BLaER1 treated with 17β-estradiol and CSF1 and Interleukin-3, amounts not matched to agents 10 nM and 100 nM (cell line): ENCODE measurements at regions not wholly inside any gene's neighbourhood (a gene's known extent, or its start where the extent isn't known, plus 50 kb on each side); places are given as distances from the start of the nearest gene placed in this dataset.
"Not testable (repeated sequence)": the region's sequence is repeated elsewhere in the genome, so short reads cannot be mapped to it uniquely, and the experiment has no call there.

Source experiments
- H3K27ac ChIP-seq, 11 experiments: shearing (Covaris generic); formaldehyde crosslinking; 2 replicates each; pipeline ENCODE4 v1.8.1; 2022
- H3K27me3 ChIP-seq, 11 experiments: shearing (Covaris generic); formaldehyde crosslinking; 2 replicates each; pipeline ENCODE4 v1.8.1; 2022
- H3K36me3 ChIP-seq, 11 experiments: shearing (Covaris generic); formaldehyde crosslinking; 2 replicates each; pipeline ENCODE4 v1.8.1; 2022
- H3K4me1 ChIP-seq, 10 experiments: shearing (Covaris generic); formaldehyde crosslinking; 2 replicates each; pipeline ENCODE4 v1.8.1; 2022
- H3K4me2 ChIP-seq, 11 experiments: shearing (Covaris generic); formaldehyde crosslinking; 2 replicates each; pipeline ENCODE4 v1.8.1; 2022
- H3K4me3 ChIP-seq, 10 experiments: shearing (Covaris generic); formaldehyde crosslinking; 2 replicates each; pipeline ENCODE4 v1.8.1; 2022
- H3K9ac ChIP-seq, 11 experiments: shearing (Covaris generic); formaldehyde crosslinking; 2 replicates each; pipeline ENCODE4 v1.8.1; 2022
- H3K9me3 ChIP-seq, 11 experiments: shearing (Covaris generic); formaldehyde crosslinking; replicated peaks in 1 of 11; 2 replicates each; pipeline ENCODE4 v1.8.1; 2022
- H4K20me1 ChIP-seq, 11 experiments: shearing (Covaris generic); formaldehyde crosslinking; 2 replicates each; pipeline ENCODE4 v1.8.1; 2022
- Cebpa-rat ChIP-seq, 11 experiments: shearing (Covaris generic); IDR thresholded peaks; 2 replicates each; pipeline ENCODE4 v1.8.1; 2022

DNA sequence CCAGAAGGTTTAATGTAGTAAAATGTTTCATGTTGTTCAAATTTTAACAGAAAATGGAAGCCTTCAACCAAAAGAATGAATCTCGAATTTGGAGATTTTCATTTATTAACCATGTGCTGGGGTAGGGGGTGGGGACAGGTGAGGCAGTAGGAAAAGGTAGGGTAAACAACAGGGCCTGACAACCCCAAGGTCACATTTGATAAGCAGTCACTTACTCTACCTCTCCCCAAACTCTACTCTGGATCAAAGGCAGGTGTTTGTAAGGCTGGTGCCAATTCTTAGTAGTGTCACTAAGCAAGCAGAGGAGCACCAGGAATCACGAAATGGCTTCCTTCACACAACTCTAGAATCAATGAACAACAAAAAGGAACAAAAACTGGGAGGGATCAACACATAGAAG lies 138.0 kb downstream of the ZFAND4 start:
- no peak overlapping the region for H3K4me3 ChIP-seq
- H3K27me3 ChIP-seq: no peaks in the 10 kb centered on the region
- TF ChIP-seq Cebpa-rat (IDR thresholded peaks at IDR 0.05): no peak
- no peaks in the 10 kb centered on the region; a peak in 1 of 22 replicates for H4K20me1 ChIP-seq
- H3K4me1 ChIP-seq: peaks cover 5 to 14% (median 10%) of the 10 kb centered on the region in 10 experiments; a peak in 15 of 20 replicates
- no peak overlapping the region for H3K27ac ChIP-seq
- no peak overlapping the region for H3K9ac ChIP-seq
- H3K9me3 ChIP-seq: peaks cover 0 to 9% (median 6%) of the 10 kb centered on the region in 11 experiments; a peak in 11 of 22 replicates
- H3K36me3 ChIP-seq: peaks cover 0 to 34% (median 4%) of the 10 kb centered on the region in 11 experiments; a peak in 5 of 22 replicates
- H3K4me2 ChIP-seq: no peak overlapping the region

DNA sequence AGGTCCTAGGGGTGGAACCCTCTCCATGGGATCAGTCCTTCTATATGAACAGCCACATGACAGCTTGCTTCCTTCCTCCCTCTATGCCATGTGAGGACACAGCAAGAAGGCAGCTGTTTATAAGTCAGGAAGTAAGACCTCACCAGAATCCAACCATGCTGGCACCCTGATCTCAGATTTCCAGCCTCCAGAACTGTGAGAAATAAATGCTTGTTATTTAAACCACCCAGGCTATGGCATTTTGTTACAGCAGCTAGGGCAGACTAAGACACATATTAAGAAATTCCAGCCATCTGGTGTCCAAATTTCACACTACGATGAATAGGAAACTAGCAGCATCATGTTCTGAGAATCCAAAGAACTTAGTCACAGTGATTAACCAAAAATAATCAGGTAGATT lies 140.1 kb downstream of the ZFAND4 start:
- Histone ChIP-seq H3K9me3 (peaks cover 0 to 10% (median 4%) of the 10 kb centered on the region in 11 experiments; a peak in 12 of 22 replicates), H4K20me1 (peaks cover 0 to 7% (median 0%) of the 10 kb centered on the region in 11 experiments; a peak in 1 of 22 replicates), H3K4me3 (no peak overlapping the region), H3K36me3 (peaks cover 0 to 36% (median 4%) of the 10 kb centered on the region in 11 experiments; a peak in 6 of 22 replicates), H3K4me1 (peaks cover 5 to 14% (median 10%) of the 10 kb centered on the region in 10 experiments; a peak in 15 of 20 replicates), H3K27ac (peak overlapping the region in 3 of 11 experiments; percentile 1 to 44 (median 39); a peak in 4 of 22 replicates), H3K4me2 (peak overlapping the region in 9 of 11 experiments; percentile 11 to 57 (median 36); a peak in 14 of 22 replicates), H3K27me3 (no peaks in the 10 kb centered on the region), H3K9ac (no peak overlapping the region)
- TF ChIP-seq Cebpa-rat (IDR thresholded peaks at IDR 0.05): no peak

DNA sequence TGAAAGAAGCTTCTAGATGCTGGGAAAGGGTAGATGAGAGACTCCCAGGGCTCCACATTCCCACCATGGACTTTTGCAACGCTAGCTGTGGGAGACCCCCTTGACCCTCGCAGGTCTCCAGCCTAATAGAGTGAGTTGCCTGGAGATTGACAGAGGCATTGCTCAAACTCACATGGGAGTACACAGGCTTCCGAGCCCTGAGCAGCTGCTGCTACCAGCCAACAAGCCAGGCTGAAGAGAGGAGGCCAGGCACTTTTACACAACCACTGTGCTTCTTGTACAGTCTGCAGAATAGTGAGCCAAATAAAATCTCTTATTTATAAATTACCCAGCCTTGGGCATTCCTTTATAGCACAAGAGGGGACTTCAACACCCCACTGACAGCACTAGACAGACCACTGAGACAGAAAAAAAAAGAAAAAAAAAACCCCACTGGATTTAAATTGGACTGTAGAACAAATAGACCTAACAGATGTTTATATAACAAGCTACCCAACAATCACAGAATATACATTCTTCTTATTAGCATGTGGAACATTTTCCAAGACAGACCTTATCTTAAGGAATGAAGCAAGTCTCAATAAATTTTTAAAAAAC lies 146.2 kb downstream of the ZFAND4 start:
- no peak for TF ChIP-seq Cebpa-rat (IDR thresholded peaks at IDR 0.05)
- H3K36me3 ChIP-seq: peaks cover 0 to 27% (median 0%) of the 10 kb centered on the region in 11 experiments; a peak in 4 of 22 replicates
- H3K4me1 ChIP-seq: peaks cover 0 to 9% (median 0%) of the 10 kb centered on the region in 10 experiments; a peak in 2 of 20 replicates
- H3K4me3 ChIP-seq: no peak overlapping the region
- peaks cover 0 to 43% (median 0%) of the 10 kb centered on the region in 11 experiments; a peak in 3 of 22 replicates for H4K20me1 ChIP-seq
- H3K27ac ChIP-seq: no peak overlapping the region
- no peaks in the 10 kb centered on the region for H3K27me3 ChIP-seq
- no peak overlapping the region for H3K9ac ChIP-seq
- no peak overlapping the region for H3K4me2 ChIP-seq
- H3K9me3 ChIP-seq: peaks cover 0 to 5% (median 0%) of the 10 kb centered on the region in 11 experiments; a peak in 1 of 22 replicates

DNA sequence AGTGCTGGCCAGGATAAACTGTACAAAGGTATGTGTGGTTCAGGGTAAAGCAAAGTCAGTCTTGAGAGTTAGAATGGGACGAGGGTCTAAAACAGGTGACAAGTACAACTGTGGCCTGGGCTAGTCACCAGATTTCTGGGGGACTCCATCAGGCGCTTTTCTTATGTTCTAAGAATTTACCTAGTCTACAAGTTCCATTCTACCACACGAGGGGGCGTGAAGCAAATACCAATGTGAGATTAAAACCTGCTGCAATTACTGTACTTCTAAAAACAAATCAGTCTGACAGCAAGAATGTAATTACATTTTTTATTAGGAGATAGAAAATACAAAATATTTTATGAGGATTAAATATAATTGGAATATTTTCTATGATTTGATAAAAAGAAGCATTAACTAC lies 146.5 kb downstream of the ALOX5 start:
- TF ChIP-seq Cebpa-rat (IDR thresholded peaks at IDR 0.05): no peak
- Histone ChIP-seq H4K20me1 (peaks cover 0 to 56% (median 0%) of the 10 kb centered on the region in 11 experiments; a peak in 3 of 22 replicates), H3K9me3 (no peaks in the 10 kb centered on the region), H3K4me2 (no peak overlapping the region), H3K27me3 (no peaks in the 10 kb centered on the region), H3K36me3 (peaks cover 0 to 2% (median 0%) of the 10 kb centered on the region in 11 experiments; a peak in 1 of 22 replicates), H3K9ac (no peak overlapping the region), H3K4me1 (peaks cover 0 to 9% (median 0%) of the 10 kb centered on the region in 10 experiments; a peak in 2 of 20 replicates), H3K4me3 (no peak overlapping the region), H3K27ac (no peak overlapping the region)

DNA sequence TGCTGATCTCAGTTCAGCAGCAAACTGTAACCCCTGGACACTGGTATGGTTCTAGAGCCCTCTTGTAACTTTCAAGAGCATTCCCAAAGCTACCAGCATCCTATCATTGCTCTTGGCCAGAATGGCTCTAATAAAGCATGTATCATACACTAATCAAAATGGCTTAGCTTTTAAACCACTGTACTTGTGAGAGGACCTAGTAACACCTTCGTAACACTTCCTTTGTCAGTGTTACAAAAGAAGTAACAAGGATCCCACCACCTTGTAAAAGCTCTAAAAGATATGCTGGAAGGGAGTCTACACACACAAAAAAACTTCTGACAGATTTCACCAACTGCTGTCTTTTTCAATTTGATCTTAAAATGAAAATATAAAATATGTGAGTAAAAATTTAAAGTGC lies 144.7 kb downstream of the ALOX5 start:
- no peak overlapping the region for H3K27ac ChIP-seq
- H3K4me1 ChIP-seq: peaks cover 0 to 9% (median 0%) of the 10 kb centered on the region in 10 experiments; a peak in 2 of 20 replicates
- H3K27me3 ChIP-seq: no peaks in the 10 kb centered on the region
- H3K4me3 ChIP-seq: no peak overlapping the region
- no peak for TF ChIP-seq Cebpa-rat (IDR thresholded peaks at IDR 0.05)
- H4K20me1 ChIP-seq: peaks cover 0 to 65% (median 0%) of the 10 kb centered on the region in 11 experiments; a peak in 4 of 22 replicates
- no peak overlapping the region for H3K4me2 ChIP-seq
- H3K36me3 ChIP-seq: no peaks in the 10 kb centered on the region
- H3K9me3 ChIP-seq: 0 out of 22 replicates have a peak, but pooled peaks cover 0 to under 1% (median 0%) of the 10 kb centered on the region in 11 experiments
- H3K9ac ChIP-seq: no peak overlapping the region

DNA sequence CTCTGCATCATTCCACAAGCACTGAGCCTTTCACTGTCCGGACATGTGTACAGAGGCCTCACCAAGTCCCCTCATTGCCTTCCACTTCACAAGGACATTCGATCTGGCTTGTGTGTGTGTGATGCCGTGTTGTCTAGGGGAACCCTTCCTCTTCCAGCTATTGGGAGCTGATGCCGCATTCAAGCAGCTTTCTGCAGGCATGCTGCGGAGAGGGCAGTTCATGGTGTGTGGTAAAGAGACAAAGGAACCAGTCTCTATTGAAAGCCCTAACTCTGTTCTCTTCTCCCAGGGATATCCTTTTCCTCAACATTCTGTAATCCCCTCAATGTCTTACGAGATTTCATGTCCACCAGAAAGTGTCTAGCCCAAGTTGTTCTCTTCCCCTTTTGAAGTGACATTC lies 141.6 kb downstream of the ALOX5 start:
- Histone ChIP-seq H3K27ac (no peak overlapping the region), H3K4me3 (no peak overlapping the region), H3K36me3 (no peaks in the 10 kb centered on the region), H3K4me2 (no peak overlapping the region), H4K20me1 (peaks cover 0 to 44% (median 0%) of the 10 kb centered on the region in 11 experiments; a peak in 4 of 22 replicates), H3K9me3 (peaks cover 6 to 13% (median 7%) of the 10 kb centered on the region in 11 experiments; a peak in 16 of 22 replicates), H3K4me1 (no peaks in the 10 kb centered on the region), H3K27me3 (no peaks in the 10 kb centered on the region), H3K9ac (no peak overlapping the region)
- no peak for TF ChIP-seq Cebpa-rat (IDR thresholded peaks at IDR 0.05)

DNA sequence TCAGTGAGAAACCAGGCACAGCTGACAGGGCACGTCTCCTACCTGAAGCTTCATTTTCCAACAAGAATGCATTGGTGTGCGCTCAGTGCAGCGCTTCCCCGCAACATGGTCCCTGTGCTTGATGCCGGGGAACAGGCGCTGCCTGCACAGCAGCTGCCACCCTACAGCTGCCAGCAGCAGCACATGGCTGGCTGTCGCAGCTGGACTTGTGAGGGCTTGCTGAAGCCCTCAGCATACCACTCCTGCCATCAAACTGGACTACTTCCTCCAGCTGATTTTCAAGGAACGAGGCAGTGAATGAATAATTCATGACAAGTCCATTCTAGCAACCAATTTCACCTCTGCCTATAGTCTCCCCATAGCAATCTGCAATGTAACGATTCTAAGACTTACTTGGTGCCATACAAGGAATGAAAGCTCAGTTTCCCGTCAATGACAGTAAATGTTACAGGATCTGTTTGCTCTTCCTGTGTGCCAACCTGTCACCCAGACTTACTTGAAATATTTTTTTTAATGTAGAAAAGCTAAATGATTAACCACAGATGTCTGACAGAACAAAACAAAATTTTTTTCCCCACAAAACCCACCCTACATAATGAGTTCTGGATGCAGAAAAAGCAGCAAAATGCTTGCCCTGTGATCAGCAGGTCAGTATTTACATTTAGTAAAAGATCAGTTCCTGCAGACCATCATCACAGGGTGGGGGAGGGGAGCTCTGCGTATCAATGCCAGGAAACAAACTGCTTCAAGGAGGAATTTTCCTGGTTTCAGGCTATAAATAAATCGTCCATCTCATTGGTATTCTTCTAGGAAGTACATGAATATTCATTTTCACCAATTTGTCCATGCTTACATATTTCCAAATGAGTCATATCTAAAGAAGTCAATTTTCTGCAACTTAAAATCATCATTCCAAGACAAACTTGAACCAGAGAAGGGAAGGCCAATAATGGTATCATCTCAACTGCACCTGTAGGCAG lies 140.6 kb downstream of the ALOX5 start:
- no peak overlapping the region for H3K9ac ChIP-seq
- H4K20me1 ChIP-seq: peaks cover 0 to 44% (median 0%) of the 10 kb centered on the region in 11 experiments; a peak in 4 of 22 replicates
- H3K9me3 ChIP-seq: peaks cover 6 to 13% (median 7%) of the 10 kb centered on the region in 11 experiments; a peak in 16 of 22 replicates
- H3K27ac ChIP-seq: no peak overlapping the region
- H3K4me3 ChIP-seq: no peak overlapping the region
- no peak overlapping the region for H3K4me2 ChIP-seq
- no peaks in the 10 kb centered on the region for H3K36me3 ChIP-seq
- no peaks in the 10 kb centered on the region for H3K4me1 ChIP-seq
- H3K27me3 ChIP-seq: no peaks in the 10 kb centered on the region
- no peak for TF ChIP-seq Cebpa-rat (IDR thresholded peaks at IDR 0.05)

DNA sequence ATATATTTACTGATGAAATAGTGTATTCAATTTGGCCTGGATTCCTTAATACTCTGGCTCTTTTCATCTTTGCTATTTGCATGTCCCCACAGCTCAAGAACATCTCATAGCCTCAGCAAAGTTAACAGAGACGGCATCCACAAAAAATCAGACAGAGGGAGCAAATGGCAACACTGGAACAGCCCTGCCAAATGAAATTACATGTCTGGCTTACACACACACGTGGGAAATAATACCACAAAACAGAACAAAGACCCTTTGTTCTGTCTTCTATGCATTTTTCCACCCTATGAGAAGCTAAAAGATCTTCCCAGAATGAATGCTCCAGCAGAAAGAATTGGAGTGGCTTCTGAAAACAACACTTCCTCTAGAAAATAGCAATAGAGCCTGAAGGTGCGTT lies 139.5 kb downstream of the ALOX5 start:
- no peaks in the 10 kb centered on the region for H3K27me3 ChIP-seq
- no peak overlapping the region for H3K9ac ChIP-seq
- no peak for TF ChIP-seq Cebpa-rat (IDR thresholded peaks at IDR 0.05)
- H3K36me3 ChIP-seq: no peaks in the 10 kb centered on the region
- H3K4me1 ChIP-seq: no peaks in the 10 kb centered on the region
- no peak overlapping the region for H3K27ac ChIP-seq
- peaks cover 6 to 13% (median 7%) of the 10 kb centered on the region in 11 experiments; a peak in 16 of 22 replicates for H3K9me3 ChIP-seq
- no peak overlapping the region for H3K4me3 ChIP-seq
- no peak overlapping the region for H3K4me2 ChIP-seq
- peaks cover 0 to 42% (median 0%) of the 10 kb centered on the region in 11 experiments; a peak in 4 of 22 replicates for H4K20me1 ChIP-seq

DNA sequence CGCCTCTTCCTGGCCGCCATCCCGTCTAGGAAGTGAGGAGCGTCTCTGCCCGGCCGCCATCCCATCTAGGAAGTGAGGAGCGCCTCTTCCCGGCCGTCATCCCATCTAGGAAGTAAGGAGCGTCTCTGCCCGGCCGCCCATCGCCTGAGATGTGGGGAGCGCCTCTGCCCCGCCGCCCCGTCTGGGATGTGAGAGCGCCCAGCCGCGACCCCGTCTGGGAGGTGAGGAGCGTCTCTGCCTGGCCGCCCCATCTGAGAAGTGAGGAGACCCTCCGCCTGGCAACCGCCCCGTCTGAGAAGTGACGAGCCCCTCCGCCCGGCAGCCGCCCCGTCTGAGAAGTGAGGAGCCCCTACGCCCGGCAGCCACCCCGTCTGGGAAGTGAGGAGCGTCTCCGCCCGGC lies 137.9 kb downstream of the ALOX5 start:
- Histone ChIP-seq H4K20me1 (peaks cover 0 to 44% (median 0%) of the 10 kb centered on the region in 11 experiments; a peak in 4 of 22 replicates), H3K9me3 (peaks cover 6 to 13% (median 7%) of the 10 kb centered on the region in 11 experiments; a peak in 16 of 22 replicates)
- H3K9ac ChIP-seq, H3K27me3 ChIP-seq, H3K36me3 ChIP-seq, H3K4me2 ChIP-seq, H3K4me3 ChIP-seq, H3K4me1 ChIP-seq, H3K27ac ChIP-seq: not testable (repeated sequence)
